DMS53 (cell line): ENCODE measurements at regions not wholly inside any gene's neighbourhood (a gene's known extent, or its start where the extent isn't known, plus 50 kb on each side); places are given as distances from the start of the nearest gene placed in this dataset.
"Not testable (repeated sequence)": the region's sequence is repeated elsewhere in the genome, so short reads cannot be mapped to it uniquely, and the experiment has no call there.

Source experiments
- DNase-seq: peaks from one replicate; lab custom pipeline; 2025; lab: John Stamatoyannopoulos, UW

DNA sequence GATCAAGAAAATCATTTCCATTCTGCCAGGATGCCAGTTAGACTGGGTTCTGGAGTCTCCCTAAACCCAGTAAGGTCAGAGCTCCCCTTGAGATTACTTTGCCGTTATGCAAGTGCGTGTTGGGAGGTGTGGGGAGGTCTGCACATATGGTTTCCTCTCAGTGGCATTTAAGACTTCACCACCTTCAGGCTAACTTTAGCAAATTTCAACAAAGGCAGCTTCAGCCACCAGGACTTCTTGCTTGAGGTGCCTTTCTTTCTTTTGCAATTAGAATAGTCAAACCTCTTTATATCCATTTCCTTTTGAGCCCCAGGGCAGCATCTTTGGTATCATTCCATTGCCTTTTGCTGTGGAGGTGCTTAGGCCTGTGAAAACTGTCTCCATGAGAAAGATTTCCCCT, 117.2 kb upstream of the CCND2 start:
- DNase-seq = no peak

DNA sequence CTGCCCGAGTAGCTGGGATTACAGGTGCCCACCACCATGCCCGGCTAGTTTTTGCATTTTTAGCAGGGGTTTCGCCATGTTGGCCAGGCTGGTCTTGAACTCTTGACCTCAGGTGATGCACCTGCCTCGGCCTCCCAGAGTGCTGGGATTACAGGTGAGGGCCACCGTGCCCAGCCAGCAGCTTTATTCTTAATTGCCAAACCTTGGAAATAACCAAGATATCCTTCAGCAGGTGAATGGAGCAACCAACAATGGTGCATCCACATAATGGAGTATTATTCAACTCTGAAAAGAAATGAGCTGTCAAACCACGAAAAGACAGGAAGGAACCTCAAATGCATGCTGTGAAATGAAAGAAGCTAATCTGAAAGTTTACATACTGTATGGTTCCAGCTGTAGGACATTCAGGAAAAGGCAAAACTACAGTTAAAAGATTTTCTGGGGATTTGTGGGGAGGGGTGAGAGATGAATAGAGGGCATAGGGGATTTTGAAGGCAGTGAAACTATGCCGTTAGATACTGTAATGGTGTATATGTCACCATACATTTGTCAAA, 118.8 kb upstream of the CCND2 start:
- no peak for DNase-seq

GRCh38 chr12:4153343-4153892, 120.1 kb upstream of the CCND2 start:
- no peak for DNase-seq

GRCh38 chr12:4152145-4152795, 121.3 kb upstream of the CCND2 start:
- DNase-seq = no peak

DNA sequence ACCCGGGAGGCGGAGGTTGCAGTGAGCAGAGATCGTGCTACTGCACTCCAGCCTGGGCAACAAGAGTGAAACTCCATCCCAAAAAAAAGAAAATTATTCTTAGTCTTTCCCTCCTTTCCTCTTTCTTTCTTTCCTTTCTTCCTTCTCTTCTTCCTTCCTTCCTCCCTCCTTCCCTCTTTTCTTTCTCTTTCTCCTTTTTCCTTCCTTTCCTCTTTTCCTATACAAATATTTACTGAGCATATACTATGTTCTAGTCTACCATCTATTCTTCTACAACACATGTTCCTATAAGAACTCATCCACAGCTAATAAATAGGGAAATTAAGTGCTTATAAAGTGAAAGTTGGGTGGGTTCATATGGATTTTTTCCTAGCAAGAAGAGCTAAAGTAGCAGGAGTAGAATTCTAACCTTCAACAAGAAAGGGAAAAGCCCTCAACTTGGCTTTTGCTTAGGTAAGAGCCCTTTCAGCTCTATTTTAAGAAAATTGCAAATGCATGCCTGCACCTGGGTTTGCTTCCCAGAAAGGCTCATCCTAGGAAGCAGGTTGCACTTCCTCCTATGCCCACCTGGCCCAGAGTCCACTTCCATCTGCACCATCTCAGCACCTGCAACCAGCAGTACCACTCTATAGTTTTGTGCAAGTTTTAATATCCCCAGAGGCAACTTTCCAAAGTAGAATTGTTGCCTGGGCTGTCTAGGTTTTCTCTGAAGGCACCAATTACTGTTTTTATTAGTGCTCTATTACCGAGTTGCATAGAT, 122.0 kb upstream of the CCND2 start:
- no peak for DNase-seq

- not testable (repeated sequence) for DNase-seq
These were observed 123.2 kb upstream of the CCND2 start for GRCh38 chr12:4150355-4150754.

DNA sequence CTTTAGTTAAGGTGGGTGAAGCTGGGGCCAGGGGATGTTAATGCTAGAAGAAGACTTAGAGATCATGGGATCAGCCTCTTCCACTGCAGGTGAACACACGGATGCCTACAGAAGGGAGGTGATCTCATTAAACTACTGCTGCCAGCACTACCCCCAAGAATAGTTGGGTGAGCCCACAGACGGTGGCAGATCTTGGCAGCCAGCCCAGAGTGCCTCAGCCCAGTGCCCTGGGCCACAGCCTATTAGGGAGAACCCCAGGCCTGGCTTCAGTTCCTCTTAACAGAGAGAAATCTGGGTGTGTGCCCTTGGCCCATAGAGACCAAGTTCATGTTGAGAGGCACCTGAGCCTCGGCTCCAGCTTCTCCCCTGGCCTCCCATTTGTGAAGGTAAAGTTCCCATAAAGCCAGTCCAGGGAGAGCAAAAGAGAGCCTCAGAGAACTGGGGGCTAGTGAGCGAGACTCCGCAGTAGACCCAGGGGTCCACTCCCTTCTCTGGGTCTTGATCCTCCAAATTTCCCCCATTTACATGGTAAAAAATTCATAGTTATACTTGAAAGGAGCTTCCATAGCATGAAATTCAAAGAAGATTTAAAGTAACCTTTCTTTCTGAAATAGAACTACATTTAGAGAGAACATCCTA, 125.0 kb upstream of the CCND2 start:
- DNase-seq = no peak

- no peak for DNase-seq
These were observed 126.5 kb upstream of the CCND2 start for GRCh38 chr12:4147031-4147481.

- no peak for DNase-seq
These were observed 127.3 kb upstream of the CCND2 start for GRCh38 chr12:4145990-4146859.

- DNase-seq = no peak
These were observed 128.9 kb upstream of the CCND2 start for GRCh38 chr12:4144676-4145075.

- DNase-seq = peak; percentile 91
These were observed 129.7 kb upstream of the CCND2 start for GRCh38 chr12:4143896-4144295.

DNA sequence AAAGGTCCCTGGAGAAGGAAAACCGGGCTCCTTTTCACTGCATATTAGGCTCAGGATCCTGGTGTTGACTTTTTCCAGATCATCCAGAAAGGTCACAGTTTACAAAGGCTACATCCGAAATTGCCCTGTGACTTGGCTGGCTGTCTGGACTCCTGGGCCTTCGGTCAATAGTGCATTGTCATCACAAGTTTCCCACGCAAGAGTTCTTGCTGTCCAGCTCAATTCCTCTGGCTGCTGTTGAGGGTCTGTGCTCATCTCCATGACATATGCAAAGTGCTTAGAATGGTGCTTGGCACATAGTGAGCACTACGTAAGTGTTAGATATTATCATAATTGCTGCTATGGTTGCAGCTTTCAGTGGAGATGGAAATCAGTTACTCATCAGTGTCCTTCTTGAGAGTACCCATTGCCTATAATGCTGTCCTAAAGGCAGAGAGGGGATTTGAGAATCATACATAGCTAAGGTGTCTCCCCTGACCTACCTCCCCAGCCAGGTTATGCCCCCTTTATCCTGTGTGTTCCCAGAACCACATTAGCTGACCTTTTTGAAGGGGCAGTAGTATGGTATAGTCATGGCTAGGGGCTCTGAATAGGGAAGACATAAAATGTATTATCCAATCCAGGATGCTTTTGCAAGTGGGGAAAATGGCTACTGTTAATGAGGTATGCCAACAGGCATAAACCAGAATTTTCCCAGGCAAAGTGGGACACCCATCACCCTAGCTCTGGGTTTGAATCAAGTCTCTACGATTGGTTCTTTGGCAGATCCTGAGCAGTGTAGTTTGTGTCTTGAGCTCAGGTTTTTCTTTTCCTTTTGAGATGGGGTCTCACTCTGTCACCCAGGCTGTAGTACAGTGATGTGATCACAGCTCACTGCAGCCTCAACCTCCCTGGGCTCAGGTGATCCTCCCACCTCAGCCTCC, 132.0 kb upstream of the CCND2 start:
- DNase-seq = peak; percentile 73

GRCh38 chr12:4140581-4141301, 132.8 kb upstream of the CCND2 start:
- no peak for DNase-seq

GRCh38 chr12:4139191-4139590, 134.4 kb upstream of the CCND2 start:
- no peak for DNase-seq

- DNase-seq = not testable (repeated sequence)
These were observed 135.0 kb upstream of the CCND2 start for GRCh38 chr12:4138532-4138931.

- no peak for DNase-seq
These were observed 135.5 kb upstream of the CCND2 start for GRCh38 chr12:4138051-4138450.

DNA sequence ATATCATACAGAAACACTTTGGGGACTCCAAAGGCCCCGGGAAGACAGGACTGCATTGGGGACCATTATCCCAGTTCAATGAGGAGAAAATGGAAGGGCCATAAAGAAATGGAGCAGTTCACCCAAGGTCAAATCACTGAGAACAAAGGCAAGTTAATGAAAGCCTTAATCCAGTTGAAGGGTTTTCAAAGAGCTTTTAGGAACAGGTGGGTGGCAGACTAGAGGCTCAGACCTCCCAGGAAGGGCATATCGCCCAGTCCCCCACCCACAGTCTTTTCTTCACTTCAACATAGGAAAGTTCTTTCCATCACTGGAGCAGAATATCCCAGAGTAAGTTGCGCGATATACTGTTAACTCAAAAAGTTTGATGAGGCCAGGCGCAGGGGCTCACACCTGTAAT, 136.1 kb upstream of the CCND2 start:
- no peak for DNase-seq

- no peak for DNase-seq
These were observed 136.5 kb upstream of the CCND2 start for GRCh38 chr12:4137015-4137414.

GRCh38 chr12:4135919-4136605, 137.5 kb upstream of the CCND2 start:
- DNase-seq = no peak
